Neural crest cell (in vitro differentiated cells): ENCODE measurements at regions not wholly inside any gene's neighbourhood (a gene's known extent, or its start where the extent isn't known, plus 50 kb on each side); places are given as distances from the start of the nearest gene placed in this dataset.

Experiments
- DNase-seq: peaks from one replicate; pipeline ENCODE4 v3.0.0; 2021; ENCODE audit warnings: low read depth, mixed read lengths, low spot score
- H3K27ac Mint-ChIP-seq: one replicate; pipeline ENCODE4 v1.8.0; 2021; ENCODE audit warnings: mild to moderate bottlenecking, mixed read lengths; ENCODE audit not compliant: unreplicated experiment
- H3K27me3 Mint-ChIP-seq: 2 replicates; pipeline ENCODE4 v1.8.0; 2021; ENCODE audit warnings: low read depth, mild to moderate bottlenecking, mixed read lengths
- H3K36me3 Mint-ChIP-seq: 2 replicates; pipeline ENCODE4 v1.8.0; 2021; ENCODE audit warnings: low read depth, mild to moderate bottlenecking, mixed read lengths
- H3K4me1 Mint-ChIP-seq: 2 replicates; pipeline ENCODE4 v1.8.0; 2021; ENCODE audit warnings: mixed read lengths
- H3K4me3 Mint-ChIP-seq: one replicate; pipeline ENCODE4 v1.8.0; 2021; ENCODE audit warnings: mild to moderate bottlenecking, mixed read lengths
- H3K9me3 Mint-ChIP-seq: 2 replicates; pipeline ENCODE4 v1.8.0; 2021; ENCODE audit warnings: mixed read lengths
- TF ChIP-seq, protein P1 (sequence below): fragments of 200-600 bp; sonication (generic); conservative IDR thresholded peaks from 2 replicates; pipeline ENCODE4 v1.5.0; 2021; ENCODE audit warnings: antibody characterized with exemption, mild to moderate bottlenecking

- H3K27ac Mint-ChIP-seq = no peak overlapping the region
- TF ChIP-seq, protein P1, sequence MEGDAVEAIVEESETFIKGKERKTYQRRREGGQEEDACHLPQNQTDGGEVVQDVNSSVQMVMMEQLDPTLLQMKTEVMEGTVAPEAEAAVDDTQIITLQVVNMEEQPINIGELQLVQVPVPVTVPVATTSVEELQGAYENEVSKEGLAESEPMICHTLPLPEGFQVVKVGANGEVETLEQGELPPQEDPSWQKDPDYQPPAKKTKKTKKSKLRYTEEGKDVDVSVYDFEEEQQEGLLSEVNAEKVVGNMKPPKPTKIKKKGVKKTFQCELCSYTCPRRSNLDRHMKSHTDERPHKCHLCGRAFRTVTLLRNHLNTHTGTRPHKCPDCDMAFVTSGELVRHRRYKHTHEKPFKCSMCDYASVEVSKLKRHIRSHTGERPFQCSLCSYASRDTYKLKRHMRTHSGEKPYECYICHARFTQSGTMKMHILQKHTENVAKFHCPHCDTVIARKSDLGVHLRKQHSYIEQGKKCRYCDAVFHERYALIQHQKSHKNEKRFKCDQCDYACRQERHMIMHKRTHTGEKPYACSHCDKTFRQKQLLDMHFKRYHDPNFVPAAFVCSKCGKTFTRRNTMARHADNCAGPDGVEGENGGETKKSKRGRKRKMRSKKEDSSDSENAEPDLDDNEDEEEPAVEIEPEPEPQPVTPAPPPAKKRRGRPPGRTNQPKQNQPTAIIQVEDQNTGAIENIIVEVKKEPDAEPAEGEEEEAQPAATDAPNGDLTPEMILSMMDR = no peak
- no peaks in the 10 kb centered on the region for H3K36me3 Mint-ChIP-seq
- no peaks in the 10 kb centered on the region for H3K27me3 Mint-ChIP-seq
- no peak overlapping the region for H3K4me3 Mint-ChIP-seq
- H3K9me3 Mint-ChIP-seq = no peaks in the 10 kb centered on the region
- no peak for DNase-seq
- no peaks in the 10 kb centered on the region for H3K4me1 Mint-ChIP-seq
Measured at GRCh38 chr6:164856138-164856537, 453.3 kb downstream of the C6orf118 start.

- DNase-seq = no peak
- H3K27ac Mint-ChIP-seq = no peak overlapping the region
- H3K27me3 Mint-ChIP-seq = no peaks in the 10 kb centered on the region
- H3K4me1 Mint-ChIP-seq = no peaks in the 10 kb centered on the region
- TF ChIP-seq, protein P1 = no peak
- H3K4me3 Mint-ChIP-seq = no peak overlapping the region
- no peaks in the 10 kb centered on the region for H3K9me3 Mint-ChIP-seq
- H3K36me3 Mint-ChIP-seq = no peaks in the 10 kb centered on the region
Measured at GRCh38 chr6:164855281-164855680, 454.1 kb downstream of the C6orf118 start.

DNA sequence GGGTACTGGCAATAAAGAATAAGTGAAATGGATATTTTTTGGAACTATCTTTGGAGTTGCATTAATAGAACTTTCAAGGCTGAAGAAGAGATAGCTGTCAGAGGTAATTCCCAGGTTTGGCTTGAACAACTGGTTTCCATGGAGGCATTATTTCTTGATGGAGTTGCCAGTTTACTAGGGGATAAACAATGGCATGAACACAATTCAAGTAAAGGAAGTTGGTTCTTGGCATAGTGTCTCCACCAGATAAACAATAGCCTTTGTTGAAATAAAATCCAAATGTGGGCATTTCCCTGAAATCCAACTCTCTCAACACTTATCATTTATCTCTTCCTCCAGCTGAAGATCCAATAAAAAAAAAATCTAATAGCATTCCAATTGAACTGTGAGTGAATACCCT, 454.9 kb downstream of the C6orf118 start:
- Mint-ChIP-seq H3K4me1 (no peaks in the 10 kb centered on the region), H3K36me3 (no peaks in the 10 kb centered on the region), H3K4me3 (no peak overlapping the region)

DNA sequence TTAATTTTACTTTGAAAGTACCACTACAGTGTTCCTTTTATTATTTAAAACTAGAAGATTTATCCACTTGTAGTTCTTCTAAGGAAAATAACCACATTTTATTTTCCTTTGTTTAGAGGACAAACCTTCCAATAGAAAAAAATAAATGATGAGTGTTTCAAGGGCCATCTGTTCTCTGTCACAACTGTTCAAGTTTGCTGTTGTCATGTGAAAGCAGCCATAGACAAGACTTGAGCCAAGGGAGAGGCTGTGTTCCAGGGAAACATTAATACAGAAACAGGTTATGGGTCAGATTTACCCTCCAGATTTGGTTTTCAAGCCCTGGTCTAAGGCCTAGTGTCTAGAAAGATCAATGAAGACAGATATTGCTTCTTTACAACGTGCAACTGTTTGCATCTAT, 463.6 kb downstream of the C6orf118 start:
- H3K9me3 Mint-ChIP-seq = peaks cover 8% of the 10 kb centered on the region
- no peaks in the 10 kb centered on the region for H3K36me3 Mint-ChIP-seq
- no peaks in the 10 kb centered on the region for H3K4me1 Mint-ChIP-seq
- DNase-seq = no peak
- TF ChIP-seq, protein P1 = no peak
- H3K27ac Mint-ChIP-seq = no peak overlapping the region
- no peaks in the 10 kb centered on the region for H3K27me3 Mint-ChIP-seq
- no peak overlapping the region for H3K4me3 Mint-ChIP-seq

More for the DNA sequence above, 454.9 kb downstream of the C6orf118 start:
- Mint-ChIP-seq H3K27ac (no peak overlapping the region), H3K9me3 (peaks cover under 1% of the 10 kb centered on the region), H3K27me3 (no peaks in the 10 kb centered on the region)
- DNase-seq = no peak
- TF ChIP-seq, protein P1 = no peak

DNA sequence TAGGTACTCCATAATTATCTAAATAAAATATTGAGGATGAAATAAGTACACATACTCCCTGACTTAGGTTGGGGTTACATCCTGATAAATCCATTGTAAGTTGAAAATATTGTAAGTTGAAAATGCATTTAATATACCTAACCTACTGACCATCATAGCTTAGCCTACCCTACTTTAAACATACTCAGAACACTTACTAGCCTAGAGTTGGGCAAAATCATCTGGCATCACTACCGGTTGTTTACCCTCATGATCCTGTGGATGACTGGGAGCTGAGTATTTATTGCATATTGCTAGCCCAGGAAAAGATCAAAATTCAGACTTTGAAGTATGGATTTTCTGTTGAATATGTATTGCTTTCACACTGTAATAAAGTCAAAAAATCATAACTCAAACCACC, 467.3 kb downstream of the C6orf118 start:
- Mint-ChIP-seq H3K36me3 (no peaks in the 10 kb centered on the region), H3K27ac (no peak overlapping the region), H3K9me3 (peaks cover 4% of the 10 kb centered on the region), H3K4me3 (no peak overlapping the region), H3K27me3 (no peaks in the 10 kb centered on the region), H3K4me1 (peaks cover 2% of the 10 kb centered on the region)
- TF ChIP-seq, protein P1 = no peak
- DNase-seq = no peak
